H1 (cell line): ENCODE measurements at regions not wholly inside any gene's neighbourhood (a gene's known extent, or its start where the extent isn't known, plus 50 kb on each side); places are given as distances from the start of the nearest gene placed in this dataset.

ENCODE experiments used
- CTCF ChIA-PET: fragments of 300-600 bp; sonication (Branson Sonifier 250); formaldehyde crosslinking; loops from one replicate; lab custom pipeline; 2021; ENCODE audit not compliant: partially characterized antibody; lab: Charles Lee
- POLR2A ChIA-PET: fragments of 300-600 bp; sonication (Branson Sonifier 250); formaldehyde crosslinking; loops from one replicate; lab custom pipeline; 2021; ENCODE audit warnings: inconsistent platforms; ENCODE audit not compliant: partially characterized antibody; lab: Charles Lee
- DNase-seq, 2 experiments: peaks; one replicate each; pipeline versions ENCODE4 v3.0.0 to v3.0.0-alpha.2; 2010 to 2022; ENCODE audit warnings: low spot score in 2 of 2, low read depth in 1 of 2, mixed read lengths in 1 of 2
- FAIRE-seq: peaks from 2 replicates; lab custom pipeline; 2011; peaks lifted over from hg19 to GRCh38; lab: Jason Lieb, UNC
- H2AFZ ChIP-seq: 2 replicates; pipeline ENCODE4 v1.8.1; 2012; ENCODE audit warnings: low read length, inconsistent platforms
- H2AK5ac ChIP-seq: 2 replicates; pipeline ENCODE4 v1.6.1; 2013; ENCODE audit warnings: low read depth, low read length
- H2BK120ac ChIP-seq: replicated peaks from 2 replicates; pipeline ENCODE3; 2013; ENCODE audit warnings: low read depth, low read length, inconsistent platforms
- H2BK12ac ChIP-seq: 2 replicates; pipeline ENCODE4 v1.6.1; 2013; ENCODE audit warnings: low read depth, low read length
- H2BK15ac ChIP-seq: 2 replicates; pipeline ENCODE4 v1.6.1; 2013; ENCODE audit warnings: low read length
- H2BK20ac ChIP-seq: 2 replicates; pipeline ENCODE4 v1.6.1; 2013; ENCODE audit warnings: low read length
- H2BK5ac ChIP-seq: 2 replicates; pipeline ENCODE4 v1.6.1; 2013; ENCODE audit warnings: low read depth, low read length
- H3K14ac ChIP-seq: 2 replicates; pipeline ENCODE4 v1.6.1; 2013; ENCODE audit warnings: inconsistent platforms; ENCODE audit not compliant: insufficient read length
- H3K18ac ChIP-seq: 2 replicates; pipeline ENCODE4 v1.6.1; 2013; ENCODE audit warnings: low read length; ENCODE audit errors: extremely low read depth
- H3K23ac ChIP-seq: 2 replicates; pipeline ENCODE4 v1.6.1; 2013; ENCODE audit warnings: inconsistent platforms; ENCODE audit not compliant: insufficient read length
- H3K23me2 ChIP-seq: 2 replicates; pipeline ENCODE4 v1.6.1; 2013; ENCODE audit warnings: low read depth, low read length
- H3K27ac ChIP-seq: 2 replicates; pipeline ENCODE4 v1.6.1; 2011; ENCODE audit warnings: low read depth, low read length, inconsistent platforms
- H3K27me3 ChIP-seq, 4 experiments: replicated peaks in 1 of 4; 1 replicate in 1 of 4; 2 replicates in 3 of 4; pipeline versions ENCODE4 v1.6.1 to v1.8.1; 2011 to 2013; ENCODE audit warnings: low read length in 3 of 4, mild to moderate bottlenecking in 3 of 4, inconsistent platforms in 2 of 4, mixed read lengths in 2 of 4, moderate library complexity in 1 of 4; ENCODE audit not compliant: control insufficient read depth in 3 of 4, insufficient read depth in 3 of 4; ENCODE audit errors: extremely low read depth in 1 of 4
- H3K36me3 ChIP-seq, 4 experiments: 2 replicates each; pipeline versions ENCODE4 v1.6.1 to v1.8.1; 2011 to 2013; ENCODE audit warnings: mild to moderate bottlenecking in 4 of 4, low read length in 3 of 4, moderate library complexity in 2 of 4, control low read depth in 1 of 4, inconsistent platforms in 1 of 4; ENCODE audit not compliant: insufficient read depth in 4 of 4, control insufficient read depth in 2 of 4
- H3K4ac ChIP-seq: replicated peaks from 2 replicates; pipeline ENCODE3; 2013; ENCODE audit warnings: low read length, low read depth, mixed read lengths, inconsistent platforms; ENCODE audit not compliant: insufficient read length
- H3K4me1 ChIP-seq, 4 experiments: replicated peaks in 1 of 4; 1 replicate in 1 of 4; 2 replicates in 3 of 4; pipeline versions ENCODE4 v1.6.1 to v1.8.1; 2011 to 2013; ENCODE audit warnings: low read length in 3 of 4, inconsistent platforms in 2 of 4, mixed read lengths in 1 of 4; ENCODE audit not compliant: insufficient read depth in 4 of 4, control insufficient read depth in 3 of 4
- H3K4me2 ChIP-seq, 2 experiments: 2 replicates each; pipeline versions ENCODE4 v1.6.1 to v1.8.1; 2011 to 2013; ENCODE audit warnings: low read depth in 2 of 2, low read length in 2 of 2, control low read depth in 1 of 2, inconsistent platforms in 1 of 2, mild to moderate bottlenecking in 1 of 2; ENCODE audit not compliant: insufficient read depth in 1 of 2
- H3K4me3 ChIP-seq, 4 experiments: fragments of 200-600, 300-600 bp in 1 of 4; sonication (generic), shearing (Covaris generic), sonication (Bioruptor Twin) in 1 of 4; 2 replicates each; pipeline versions ENCODE4 v1.5.1 to v1.8.1; 2011 to 2016; ENCODE audit warnings: low read length in 4 of 4, low read depth in 3 of 4, control low read depth in 2 of 4, inconsistent platforms in 2 of 4, mild to moderate bottlenecking in 2 of 4, mixed read lengths in 1 of 4, moderate library complexity in 1 of 4; ENCODE audit not compliant: insufficient read depth in 2 of 4; ENCODE audit errors: extremely low read depth in 1 of 4
- H3K56ac ChIP-seq: replicated peaks from 2 replicates; pipeline ENCODE3; 2013; ENCODE audit warnings: low read depth, mild to moderate bottlenecking, mixed read lengths, low read length, inconsistent platforms; ENCODE audit not compliant: insufficient read length
- H3K79me1 ChIP-seq: 2 replicates; pipeline ENCODE4 v1.6.1; 2013; ENCODE audit warnings: low read depth, low read length, control low read depth
- H3K79me2 ChIP-seq, 2 experiments: 2 replicates each; pipeline versions ENCODE4 v1.6.1 to v1.8.1; 2012 to 2013; ENCODE audit warnings: low read length in 2 of 2, mild to moderate bottlenecking in 2 of 2, inconsistent platforms in 1 of 2; ENCODE audit not compliant: insufficient read depth in 2 of 2, control insufficient read depth in 1 of 2
- H3K9ac ChIP-seq, 4 experiments: replicated peaks in 1 of 4; 1 replicate in 1 of 4; 2 replicates in 3 of 4; pipeline versions ENCODE4 v1.6.1 to v1.8.1; 2011 to 2013; ENCODE audit warnings: low read depth in 3 of 4, low read length in 3 of 4, control low read depth in 2 of 4, mild to moderate bottlenecking in 2 of 4, moderate library complexity in 2 of 4, inconsistent platforms in 1 of 4; ENCODE audit errors: extremely low read depth in 1 of 4
- H3K9me3 ChIP-seq, 2 experiments: 2 replicates each; pipeline versions ENCODE4 v1.6.1 to v1.8.1; 2012 to 2013; ENCODE audit warnings: mild to moderate bottlenecking in 2 of 2, moderate library complexity in 2 of 2, control low read depth in 1 of 2, inconsistent platforms in 1 of 2, low read depth in 1 of 2, low read length in 1 of 2, mixed read lengths in 1 of 2; ENCODE audit not compliant: insufficient read depth in 2 of 2
- H4K20me1 ChIP-seq, 2 experiments: replicated peaks in 1 of 2; 2 replicates each; pipeline versions ENCODE3 to v1.8.1; 2011 to 2013; ENCODE audit warnings: inconsistent platforms in 2 of 2, low read length in 2 of 2, mild to moderate bottlenecking in 1 of 2; ENCODE audit not compliant: insufficient read depth in 2 of 2, control insufficient read depth in 1 of 2
- H4K5ac ChIP-seq: 2 replicates; pipeline ENCODE4 v1.6.1; 2013; ENCODE audit warnings: low read length, low read depth, mixed read lengths, inconsistent platforms; ENCODE audit not compliant: insufficient read length
- H4K8ac ChIP-seq: 2 replicates; pipeline ENCODE4 v1.8.0; 2013; ENCODE audit warnings: mild to moderate bottlenecking, moderate library complexity, low read length, inconsistent platforms; ENCODE audit not compliant: insufficient read depth; ENCODE audit errors: extremely low read depth
- H4K91ac ChIP-seq: replicated peaks from 2 replicates; pipeline ENCODE3; 2013; ENCODE audit warnings: low read length, mixed read lengths, inconsistent platforms; ENCODE audit not compliant: insufficient read length
- CBX5 ChIP-seq: fragments of 300-800, 300-1000 bp; sonication (generic); IDR thresholded peaks from 2 replicates; pipeline ENCODE4 v1.7.1; 2016; ENCODE audit warnings: antibody characterized with exemption, low read length, low read depth
- KDM5A ChIP-seq: fragments of 200-600 bp; IDR thresholded peaks from 2 replicates; pipeline ENCODE4 v1.7.1; 2012; ENCODE audit warnings: mild to moderate bottlenecking, low read length, inconsistent platforms, mixed read lengths
- NANOG ChIP-seq: IDR thresholded peaks from 2 replicates; pipeline ENCODE4 v1.6.1; 2011; ENCODE audit warnings: low read length, low read depth, mild to moderate bottlenecking, inconsistent platforms; ENCODE audit not compliant: insufficient read depth, poor library complexity, severe bottlenecking
- RAD21 ChIP-seq, 2 experiments: IDR thresholded peaks in 1 of 2; conservative IDR thresholded peaks in 1 of 2; 2 replicates each; pipeline ENCODE4 v1.6.1; 2011; ENCODE audit warnings: low read depth in 2 of 2, low read length in 2 of 2, improper control_type of control experiment in 1 of 2, inconsistent platforms in 1 of 2, mild to moderate bottlenecking in 1 of 2, moderate library complexity in 1 of 2
- RBBP5 ChIP-seq: IDR thresholded peaks from 2 replicates; pipeline ENCODE4 v1.7.1; 2012; ENCODE audit warnings: low read depth, mild to moderate bottlenecking, inconsistent platforms, low read length, moderate library complexity, borderline replicate concordance
- RFX5 ChIP-seq: IDR thresholded peaks from 2 replicates; pipeline ENCODE4 v1.6.1; 2011; ENCODE audit warnings: low read depth, low read length, improper control_type of control experiment, borderline replicate concordance
- SP2 ChIP-seq: IDR thresholded peaks from 2 replicates; pipeline ENCODE4 v1.6.1; 2012; ENCODE audit warnings: mild to moderate bottlenecking, low read length, inconsistent platforms
- TBP ChIP-seq: IDR thresholded peaks from 2 replicates; pipeline ENCODE4 v1.6.1; 2011; ENCODE audit warnings: low read depth, low read length, improper control_type of control experiment
- USF2 ChIP-seq: IDR thresholded peaks from 2 replicates; pipeline ENCODE4 v1.6.1; 2011; ENCODE audit warnings: low read length, improper control_type of control experiment
- WGBS, 2 experiments: shearing (Covaris generic) in 1 of 2; methylation state at CpG; one replicate each; pipeline versions ENCODE4 v1.1.6 to v1.1.7; 2013 to 2015; ENCODE audit warnings: low lambda C conversion rate in 2 of 2, mixed read lengths in 2 of 2, inconsistent platforms in 1 of 2, low coverage in 1 of 2, missing lambda C conversion rate in 1 of 2; ENCODE audit not compliant: insufficient replicate concordance in 2 of 2, insufficient coverage in 1 of 2, insufficient read length in 1 of 2; ENCODE audit errors: extremely low coverage in 1 of 2, missing lambda C conversion rate in 1 of 2; 5-methylcytosine and 5-hydroxymethylcytosine counted together

GRCh38 chr3:5425371-5425770, 237.9 kb downstream of the EDEM1 start:
- Histone ChIP-seq H2BK20ac (no peak overlapping the region), H3K56ac (no peak overlapping the region), H3K4ac (no peak overlapping the region), H2BK15ac (no peak overlapping the region), H3K9ac (no peak overlapping the region), H2BK120ac (no peak overlapping the region), H2BK12ac (no peak overlapping the region), H3K23ac (no peak overlapping the region), H3K4me1 (peaks cover 0 to 2% (median 0%) of the 10 kb centered on the region in 4 experiments; a peak in 2 of 7 replicates), H2AFZ (no peak overlapping the region), H4K20me1 (no peaks in the 10 kb centered on the region), H3K4me3 (no peak overlapping the region), H3K36me3 (no peaks in the 10 kb centered on the region), H2BK5ac (no peak overlapping the region), H4K5ac (no peak overlapping the region), H4K8ac (no peak overlapping the region), H3K23me2 (no peaks in the 10 kb centered on the region), H3K18ac (no peak overlapping the region), H3K79me1 (no peaks in the 10 kb centered on the region), H3K27me3 (no peaks in the 10 kb centered on the region), H3K9me3 (no peaks in the 10 kb centered on the region), H4K91ac (no peak overlapping the region), H2AK5ac (no peak overlapping the region), H3K79me2 (no peaks in the 10 kb centered on the region), H3K27ac (no peak overlapping the region), H3K4me2 (no peak overlapping the region), H3K14ac (no peak overlapping the region)
- ChIA-PET CTCF (interaction anchor here (0.7 to 4.4 kb wide), 19 partner anchors 8 to 361 kb away, joined by 3 to 30 read pairs (median 4); no protein-coding TSS in a partner anchor), POLR2A (no interaction called here)
- 89% methylated on average over 6 of the region's 6 CpGs; no CpG with 5 or more reads in 1 of the 2 experiments for WGBS, 2 experiments
- FAIRE-seq, result no peak
- no peak for DNase-seq
- TF ChIP-seq NANOG (no peak), USF2 (no peak), TBP (no peak), KDM5A (no peak), RBBP5 (no peak), RAD21 (IDR thresholded peaks at IDR 0.05 in 1 of 2, conservative IDR thresholded peaks at IDR 0.05 in 1 of 2; ENCODE audit: low read depth in 2 of 2, low read length in 2 of 2) (no peak), RFX5 (no peak), CBX5 (no peak), SP2 (no peak)
